Transverse colon (tissue), 4 donors: ENCODE measurements at regions not wholly inside any gene's neighbourhood (a gene's known extent, or its start where the extent isn't known, plus 50 kb on each side); places are given as distances from the start of the nearest gene placed in this dataset.
A peak's percentile ranks its signal among the peaks of the same experiment; 100 is the strongest.
"Not testable (repeated sequence)": the region's sequence is repeated elsewhere in the genome, so short reads cannot be mapped to it uniquely, and the experiment has no call there.

Experiments
- DNase-seq: peaks from one replicate; pipeline ENCODE4 v3.0.0-alpha.2; 2019
- H3K27ac ChIP-seq, 4 donors: fragments of 200-600 bp; sonication (generic); 2 replicates each; pipeline ENCODE4 v1.5.1; 2016 to 2018; ENCODE audit warnings: inconsistent platforms in 4 of 4
- H3K27me3 ChIP-seq: fragments of 200-600 bp; sonication (generic); 2 replicates; pipeline ENCODE4 v1.5.1; 2017; ENCODE audit warnings: inconsistent platforms
- H3K36me3 ChIP-seq, 4 donors: fragments of 200-600 bp; sonication (generic); 2 replicates each; pipeline ENCODE4 v1.5.1; 2017 to 2019; ENCODE audit warnings: inconsistent platforms in 4 of 4
- H3K4me1 ChIP-seq, 4 donors: fragments of 200-600 bp; sonication (generic); 2 replicates each; pipeline ENCODE4 v1.5.1; 2017 to 2020; ENCODE audit warnings: inconsistent platforms in 4 of 4
- H3K4me3 ChIP-seq, 4 donors: fragments of 200-600 bp; sonication (generic); 1 replicate in 1 of 4; 2 replicates in 3 of 4; pipeline versions ENCODE4 v1.5.1 to v1.6.1; 2017 to 2019; ENCODE audit warnings: inconsistent platforms in 4 of 4
- H3K9me3 ChIP-seq, 2 donors: fragments of 200-600 bp; sonication (generic); 2 replicates each; pipeline ENCODE4 v1.5.1; 2017 to 2019; ENCODE audit warnings: inconsistent platforms in 2 of 2
- CTCF ChIP-seq, 5 experiments: fragments of 200-600 bp in 3 of 5; fragments of 450-650 bp in 2 of 5; sonication (generic) in 3 of 5; IDR thresholded peaks; 1 replicate in 2 of 5; 2 replicates in 3 of 5; pipeline ENCODE4 v1.5.1; 2016 to 2017; ENCODE audit warnings: antibody characterized with exemption in 5 of 5, inconsistent platforms in 3 of 5, mild to moderate bottlenecking in 2 of 5, moderate library complexity in 1 of 5
- EP300 ChIP-seq: sonication (generic); formaldehyde crosslinking; IDR thresholded peaks from one replicate; pipeline ENCODE4 v1.6.1; 2017; ENCODE audit warnings: antibody characterized with exemption, low read depth
- POLR2A ChIP-seq: fragments of 450-650 bp; IDR thresholded peaks from one replicate; pipeline ENCODE4 v1.6.1; 2016; ENCODE audit warnings: antibody characterized with exemption, mild to moderate bottlenecking, moderate library complexity
- POLR2AphosphoS5 ChIP-seq, 3 donors: sonication (generic); formaldehyde crosslinking; IDR thresholded peaks; one replicate each; pipeline ENCODE4 v1.6.1; 2016; ENCODE audit warnings: antibody characterized with exemption in 3 of 3
- WGBS, 2 donors: methylation state at CpG; one replicate each; pipeline ENCODE4 v1.1.5; 2018; ENCODE audit warnings: low coverage in 1 of 2; 5-methylcytosine and 5-hydroxymethylcytosine counted together
- in situ Hi-C, 4 donors: fragments of 200-750 bp; cut with MboI; loops; one replicate each; pipeline versions ENCODE4 v1.15.0 to v1.15.1; 2017; ENCODE audit warnings: low sequenced_read_pairs in 3 of 4, low pct_ligation_motif_present in 1 of 4, low pct_unique_long_range_greater_than_20kb in 1 of 4
- intact Hi-C: fragments of 100-400 bp; cut with DNase I; formaldehyde crosslinking; loops from one replicate; pipeline ENCODE4 v1.15.1; 2023; ENCODE audit warnings: low total_unique reads

DNA sequence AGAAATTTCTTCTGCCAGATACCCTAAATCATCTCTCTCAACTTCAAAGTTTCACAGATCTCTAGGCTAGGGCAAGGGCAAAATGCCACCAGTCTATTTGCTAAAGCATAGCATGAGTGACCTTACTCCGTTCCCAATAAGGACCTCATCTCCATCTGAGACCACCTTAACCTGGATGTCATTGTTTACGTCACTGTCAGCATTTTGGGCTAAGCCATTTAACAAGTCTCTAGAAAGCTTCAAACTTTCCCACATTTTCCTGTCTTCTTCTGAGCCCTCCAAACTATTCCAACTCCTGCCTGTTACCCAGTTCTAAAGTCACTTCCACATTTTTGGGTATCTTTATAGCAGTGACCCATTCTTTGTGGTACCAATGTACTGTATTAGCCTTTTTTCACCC, 259.2 kb upstream of the KITLG start:
- intact Hi-C loops: no loop called here
- TF ChIP-seq EP300 (no peak), POLR2AphosphoS5 (IDR thresholded peaks at IDR 0.05) (no peak), POLR2A (no peak), CTCF (IDR thresholded peaks at IDR 0.05) (no peak)

GRCh38 chr12:88836156-88836555, 255.9 kb upstream of the KITLG start:
- H3K27ac ChIP-seq: no peak overlapping the region
- 91% methylated on average over 1 of the region's 1 CpG for WGBS, 2 donors
- no peaks in the 10 kb centered on the region for H3K36me3 ChIP-seq
- peaks cover 0 to 6% of the 10 kb centered on the region in 2 donors for H3K9me3 ChIP-seq
- H3K4me1 ChIP-seq: no peaks in the 10 kb centered on the region
- in situ Hi-C loops: no loop called here
- H3K27me3 ChIP-seq: no peaks in the 10 kb centered on the region
- no peak for TF ChIP-seq POLR2A
- H3K4me3 ChIP-seq: no peak overlapping the region
- no peak for DNase-seq
- intact Hi-C loops: no loop called here

More for the DNA sequence above, 259.2 kb upstream of the KITLG start:
- Histone ChIP-seq H3K27ac (no peak overlapping the region), H3K4me1 (no peaks in the 10 kb centered on the region), H3K4me3 (no peak overlapping the region), H3K27me3 (no peaks in the 10 kb centered on the region), H3K36me3 (no peaks in the 10 kb centered on the region), H3K9me3 (peaks cover 0 to 6% of the 10 kb centered on the region in 2 donors)
- no peak for DNase-seq
- 85 to 94% methylated on average over 2 of the region's 2 CpGs for WGBS, 2 donors
- in situ Hi-C loops: no loop called here

DNA sequence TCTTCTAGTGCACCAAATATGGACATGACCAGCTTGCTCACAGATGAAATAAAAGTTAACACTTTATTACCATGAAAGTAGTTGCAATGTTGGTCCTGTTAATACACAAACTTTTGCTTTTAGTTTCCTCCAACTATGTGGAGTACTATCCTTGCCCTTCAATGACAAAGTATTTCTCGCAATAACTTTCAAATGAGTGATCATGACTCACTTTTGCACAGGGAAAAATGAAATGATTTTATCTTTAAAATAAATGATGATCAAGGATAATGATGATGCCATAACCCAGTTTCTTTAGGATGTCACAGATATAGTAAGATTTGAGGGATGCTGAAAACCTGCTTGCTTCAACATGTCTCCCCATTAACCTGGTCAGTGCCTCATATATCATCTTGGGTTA, 254.0 kb upstream of the KITLG start:
- H3K27ac ChIP-seq: no peak overlapping the region
- no peaks in the 10 kb centered on the region for H3K36me3 ChIP-seq
- H3K4me3 ChIP-seq: no peak overlapping the region
- TF ChIP-seq CTCF (IDR thresholded peaks at IDR 0.05) (no peak), POLR2AphosphoS5 (IDR thresholded peaks at IDR 0.05) (no peak), EP300 (no peak), POLR2A (no peak)
- H3K4me1 ChIP-seq: no peaks in the 10 kb centered on the region
- in situ Hi-C loops: no loop called here
- DNase-seq: no peak
- peaks cover 0 to 6% of the 10 kb centered on the region in 2 donors for H3K9me3 ChIP-seq
- WGBS, 2 donors: 90 to 93% methylated on average over 1 of the region's 1 CpG
- H3K27me3 ChIP-seq: no peaks in the 10 kb centered on the region
- intact Hi-C loops: no loop called here

DNA sequence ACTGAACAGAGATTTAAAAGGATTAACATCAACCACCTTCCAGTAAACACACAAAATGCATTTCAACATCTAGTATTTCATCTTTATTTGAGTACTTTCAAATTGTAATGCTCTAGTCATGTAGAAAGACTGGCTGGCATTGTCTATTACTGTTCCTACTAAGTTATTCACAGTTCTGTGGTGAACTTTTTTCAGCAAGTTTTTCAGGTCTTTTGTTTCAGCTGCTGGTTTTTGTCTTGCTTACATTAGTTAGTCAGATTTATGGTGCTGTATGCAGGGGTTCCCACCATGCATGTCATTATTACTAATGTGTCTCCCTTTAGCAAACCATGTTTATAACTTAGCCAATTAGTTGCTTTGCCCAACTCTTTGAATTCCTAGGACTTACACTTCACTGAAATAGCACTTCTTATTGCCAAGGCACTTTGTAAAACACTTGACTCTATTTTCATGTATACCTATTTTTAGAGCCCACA, 253.4 kb upstream of the KITLG start:
- in situ Hi-C loops: no loop called here

GRCh38 chr12:88828537-88828936, 248.3 kb upstream of the KITLG start:
- H3K4me3 ChIP-seq, DNase-seq, in situ Hi-C loops, H3K36me3 ChIP-seq, H3K9me3 ChIP-seq, H3K4me1 ChIP-seq, H3K27me3 ChIP-seq, H3K27ac ChIP-seq, intact Hi-C loops: not testable (repeated sequence)
- 77 to 89% methylated on average over 1 to 2 of the region's 2 CpGs for WGBS, 2 donors

More for the DNA sequence above, 253.4 kb upstream of the KITLG start:
- TF ChIP-seq POLR2AphosphoS5 (IDR thresholded peaks at IDR 0.05): peak in 1 of 3 donors; percentile 39
- TF ChIP-seq CTCF (IDR thresholded peaks at IDR 0.05): no peak
- intact Hi-C loops: no loop called here
- DNase-seq: no peak
- H3K9me3 ChIP-seq: peaks cover 0 to 3% of the 10 kb centered on the region in 2 donors
- no peak overlapping the region for H3K4me3 ChIP-seq
- no peaks in the 10 kb centered on the region for H3K4me1 ChIP-seq
- no peak overlapping the region for H3K27ac ChIP-seq
- H3K27me3 ChIP-seq: no peaks in the 10 kb centered on the region
- no peaks in the 10 kb centered on the region for H3K36me3 ChIP-seq
